ENCODE measurements at regions not wholly inside any gene's neighbourhood (a gene's known extent, or its start where the extent isn't known, plus 50 kb on each side); places are given as distances from the start of the nearest gene placed in this dataset.

- Mint-ChIP-seq H3K36me3 (peaks cover 2% of the 10 kb centered on the region), H3K27me3 (no peaks in the 10 kb centered on the region), H3K4me3 (no peak overlapping the region), H3K9me3 (no peaks in the 10 kb centered on the region), H3K4me1 (ENCODE audit: low read depth) (peaks cover 2% of the 10 kb centered on the region), H3K27ac (no peak overlapping the region)
- CTCF ChIA-PET = no interaction called here
- POLR2A ChIA-PET = no interaction called here
- DNase-seq = no peak
- intact Hi-C loops (cut with micrococcal nuclease) = no loop called here
Measured at GRCh38 chr5:93653716-93654115, 70.7 kb downstream of the NR2F1 start.

DNA sequence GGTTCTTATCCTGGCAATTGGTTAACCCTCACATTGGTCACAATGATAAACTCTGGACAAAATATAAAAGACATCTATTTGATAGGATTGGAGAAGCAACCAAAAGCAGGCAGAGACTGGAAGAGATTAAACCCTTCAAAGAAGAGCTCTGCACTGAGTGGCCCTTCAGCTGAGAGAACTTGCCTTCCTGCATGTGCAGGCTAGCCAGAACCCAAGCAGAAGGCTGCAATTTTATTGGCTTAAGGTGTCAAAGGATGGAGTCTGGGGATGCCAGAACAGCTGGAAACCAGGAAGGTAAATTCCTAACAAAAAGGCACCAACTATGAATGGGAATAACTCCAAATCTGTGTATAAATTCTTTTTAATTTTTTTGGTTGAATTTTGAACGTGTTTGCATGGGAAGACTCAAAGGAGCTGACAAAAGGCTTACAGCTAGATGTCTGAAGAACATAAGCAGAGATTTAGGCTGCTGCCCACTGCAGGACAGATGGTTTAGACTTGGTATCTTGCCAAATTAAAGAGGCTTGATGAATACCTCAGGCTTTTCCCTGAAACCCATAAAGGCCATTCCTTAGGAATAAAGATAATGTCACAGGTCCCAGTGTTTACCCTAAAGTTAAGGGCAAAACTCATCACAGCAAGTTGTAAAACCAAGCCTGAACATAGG, 66.3 kb downstream of the NR2F1 start:
- H3K27me3 Mint-ChIP-seq = no peaks in the 10 kb centered on the region
- H3K27ac Mint-ChIP-seq = no peak overlapping the region
- POLR2A ChIA-PET = no interaction called here
- intact Hi-C loops (cut with micrococcal nuclease) = no loop called here
- CTCF ChIA-PET = no interaction called here
- H3K4me1 Mint-ChIP-seq (ENCODE audit: low read depth) = peaks cover 2% of the 10 kb centered on the region
- no peaks in the 10 kb centered on the region for H3K9me3 Mint-ChIP-seq
- no peak for DNase-seq
- no peak overlapping the region for H3K4me3 Mint-ChIP-seq
- H3K36me3 Mint-ChIP-seq = no peaks in the 10 kb centered on the region

DNA sequence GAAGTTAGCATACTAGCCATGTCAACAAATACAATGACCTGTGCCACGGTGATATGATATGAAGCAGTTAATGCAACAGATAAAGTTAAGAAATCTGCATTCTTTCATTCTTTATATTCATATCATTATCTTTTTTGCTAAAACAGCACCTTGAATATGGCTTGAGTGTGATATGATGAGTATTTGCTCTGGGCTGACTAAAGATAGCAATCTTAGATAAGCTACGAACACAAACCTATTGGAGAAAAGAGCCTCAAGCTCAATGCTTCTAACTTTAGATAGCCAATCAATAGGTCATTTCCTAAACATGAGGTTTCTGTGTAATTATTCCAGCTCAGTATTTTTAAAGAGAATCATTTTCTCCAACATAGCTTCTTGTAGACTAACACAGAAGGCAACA, 61.7 kb downstream of the NR2F1 start:
- Mint-ChIP-seq H3K9me3 (no peaks in the 10 kb centered on the region), H3K36me3 (no peaks in the 10 kb centered on the region), H3K4me3 (no peak overlapping the region), H3K27ac (no peak overlapping the region), H3K4me1 (ENCODE audit: low read depth) (no peaks in the 10 kb centered on the region), H3K27me3 (no peaks in the 10 kb centered on the region)
- ChIA-PET CTCF (no interaction called here), POLR2A (no interaction called here)
- no peak for DNase-seq
- intact Hi-C loops (cut with micrococcal nuclease) = no loop called here

Data from activated CD4-positive, alpha-beta memory T cell treated with anti-CD3 and anti-CD28 coated beads for 36 hours (primary cell).